HepG2 (cell line): ENCODE measurements at regions not wholly inside any gene's neighbourhood (a gene's known extent, or its start where the extent isn't known, plus 50 kb on each side); places are given as distances from the start of the nearest gene placed in this dataset.

Experiments
- ADNP ChIP-seq: sonication (generic); formaldehyde crosslinking; IDR thresholded peaks from 2 replicates; pipeline ENCODE4 v1.4.0; 2020; ENCODE audit warnings: missing genetic modification reagents
- ARNT2 ChIP-seq: sonication (generic); formaldehyde crosslinking; IDR thresholded peaks from 2 replicates; pipeline ENCODE4 v1.8.0; 2022; ENCODE audit warnings: mild to moderate bottlenecking, low read depth, missing genetic modification reagents, moderate library complexity
- EP300 ChIP-seq, 3 experiments: sonication (generic) in 1 of 3; formaldehyde crosslinking in 1 of 3; IDR thresholded peaks; 2 replicates each; pipeline versions ENCODE4 v1.5.1 to v1.6.1; 2011 to 2020; ENCODE audit warnings: low read depth in 2 of 3, low read length in 2 of 3, borderline replicate concordance in 1 of 3, improper control_type of control experiment in 1 of 3, mild to moderate bottlenecking in 1 of 3, missing genetic modification reagents in 1 of 3, moderate library complexity in 1 of 3
- FOXK2 ChIP-seq: fragments of 450-650 bp; IDR thresholded peaks from 2 replicates; pipeline ENCODE4 v1.6.1; 2016
- NCOA1 ChIP-seq: sonication (generic); formaldehyde crosslinking; IDR thresholded peaks from 2 replicates; pipeline ENCODE4 v1.9.0; 2021; ENCODE audit warnings: missing genetic modification reagents
- NCOR1 ChIP-seq: fragments of 200-600 bp; sonication (generic); IDR thresholded peaks from 2 replicates; pipeline ENCODE4 v1.7.0; 2017; ENCODE audit warnings: antibody characterized with exemption, low read length, borderline replicate concordance
- POLR2A ChIP-seq, 2 experiments: IDR thresholded peaks; 2 replicates each; pipeline ENCODE4 v1.6.1; 2011; ENCODE audit warnings: low read depth in 2 of 2, low read length in 2 of 2, mild to moderate bottlenecking in 1 of 2, moderate library complexity in 1 of 2; ENCODE audit not compliant: insufficient read depth in 1 of 2
- RNF2 ChIP-seq: fragments of 450-650 bp; conservative IDR thresholded peaks from 2 replicates; pipeline ENCODE4 v1.6.1; 2016; ENCODE audit warnings: low read depth
- SIX1 ChIP-seq: sonication (generic); formaldehyde crosslinking; IDR thresholded peaks from 2 replicates; pipeline ENCODE4 v1.4.0; 2020; ENCODE audit warnings: missing genetic modification reagents, borderline replicate concordance
- ZBTB21 ChIP-seq: sonication (generic); formaldehyde crosslinking; IDR thresholded peaks from 2 replicates; pipeline ENCODE4 v1.4.0; 2020; ENCODE audit warnings: missing genetic modification reagents
- TF ChIP-seq, protein P1 (sequence below): IDR thresholded peaks from 2 replicates; pipeline ENCODE4 v1.6.1; 2012; ENCODE audit warnings: inconsistent platforms
- TF ChIP-seq, protein P2 (sequence below): IDR thresholded peaks from 2 replicates; pipeline ENCODE4 v1.6.1; 2012; ENCODE audit warnings: low read depth, low read length, improper control_type of control experiment
- TF ChIP-seq, protein P3 (sequence below): sonication (generic); formaldehyde crosslinking; IDR thresholded peaks from 2 replicates; pipeline ENCODE4 v1.5.1; 2020; ENCODE audit warnings: mild to moderate bottlenecking, missing genetic modification reagents, moderate library complexity

DNA sequence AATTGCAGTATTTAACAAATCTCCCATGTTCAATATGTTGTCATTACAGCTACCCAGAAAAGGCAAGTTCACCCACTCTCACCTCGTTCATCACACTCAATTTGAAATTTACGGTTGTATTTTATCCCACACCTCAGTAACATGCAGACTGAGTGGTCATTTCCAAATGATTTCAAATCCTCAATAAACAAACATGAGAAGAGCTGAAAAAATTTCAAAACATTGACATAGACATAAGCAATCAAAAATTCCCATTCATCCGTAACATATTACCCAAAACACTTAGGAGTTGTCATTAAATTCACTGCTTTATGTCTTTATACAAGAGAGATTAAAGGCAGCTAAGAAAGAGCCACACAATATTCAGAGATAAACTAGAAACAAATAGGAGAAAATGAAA lies 61.7 kb upstream of the NEBL start:
- TF ChIP-seq EP300 (IDR thresholded peaks at IDR 0.05; ENCODE audit: low read depth in 2 of 2, low read length in 2 of 2): no peak
- no peak for TF ChIP-seq EP300 (CRISPR knock-in tag; IDR thresholded peaks at IDR 0.05; ENCODE audit: borderline replicate concordance)
- TF ChIP-seq, protein P1, sequence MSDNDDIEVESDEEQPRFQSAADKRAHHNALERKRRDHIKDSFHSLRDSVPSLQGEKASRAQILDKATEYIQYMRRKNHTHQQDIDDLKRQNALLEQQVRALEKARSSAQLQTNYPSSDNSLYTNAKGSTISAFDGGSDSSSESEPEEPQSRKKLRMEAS: no peak
- no peak for TF ChIP-seq ARNT2 (CRISPR knock-in tag)
- TF ChIP-seq, protein P2, sequence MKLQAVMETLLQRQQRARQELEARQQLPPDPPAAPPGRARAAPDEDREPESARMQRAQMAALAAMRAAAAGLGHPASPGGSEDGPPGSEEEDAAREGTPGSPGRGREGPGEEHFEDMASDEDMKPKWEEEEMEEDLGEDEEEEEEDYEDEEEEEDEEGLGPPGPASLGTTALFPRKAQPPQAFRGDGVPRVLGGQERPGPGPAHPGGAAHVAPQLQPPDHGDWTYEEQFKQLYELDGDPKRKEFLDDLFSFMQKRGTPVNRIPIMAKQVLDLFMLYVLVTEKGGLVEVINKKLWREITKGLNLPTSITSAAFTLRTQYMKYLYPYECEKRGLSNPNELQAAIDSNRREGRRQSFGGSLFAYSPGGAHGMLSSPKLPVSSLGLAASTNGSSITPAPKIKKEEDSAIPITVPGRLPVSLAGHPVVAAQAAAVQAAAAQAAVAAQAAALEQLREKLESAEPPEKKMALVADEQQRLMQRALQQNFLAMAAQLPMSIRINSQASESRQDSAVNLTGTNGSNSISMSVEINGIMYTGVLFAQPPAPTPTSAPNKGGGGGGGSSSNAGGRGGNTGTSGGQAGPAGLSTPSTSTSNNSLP: no peak
- TF ChIP-seq, protein P3, sequence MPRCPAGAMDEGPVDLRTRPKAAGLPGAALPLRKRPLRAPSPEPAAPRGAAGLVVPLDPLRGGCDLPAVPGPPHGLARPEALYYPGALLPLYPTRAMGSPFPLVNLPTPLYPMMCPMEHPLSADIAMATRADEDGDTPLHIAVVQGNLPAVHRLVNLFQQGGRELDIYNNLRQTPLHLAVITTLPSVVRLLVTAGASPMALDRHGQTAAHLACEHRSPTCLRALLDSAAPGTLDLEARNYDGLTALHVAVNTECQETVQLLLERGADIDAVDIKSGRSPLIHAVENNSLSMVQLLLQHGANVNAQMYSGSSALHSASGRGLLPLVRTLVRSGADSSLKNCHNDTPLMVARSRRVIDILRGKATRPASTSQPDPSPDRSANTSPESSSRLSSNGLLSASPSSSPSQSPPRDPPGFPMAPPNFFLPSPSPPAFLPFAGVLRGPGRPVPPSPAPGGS (CRISPR knock-in tag): no peak
- TF ChIP-seq FOXK2: no peak
- TF ChIP-seq NCOR1: no peak
- no peak for TF ChIP-seq ZBTB21 (CRISPR knock-in tag)
- TF ChIP-seq RNF2: no peak
- no peak for TF ChIP-seq SIX1 (CRISPR knock-in tag)
- no peak for TF ChIP-seq ADNP (CRISPR knock-in tag)
- no peak for TF ChIP-seq NCOA1 (CRISPR knock-in tag)
- no peak for TF ChIP-seq POLR2A (IDR thresholded peaks at IDR 0.05; ENCODE audit: insufficient read depth in 1 of 2, low read depth in 2 of 2, low read length in 2 of 2)
